ENCODE measurements at regions not wholly inside any gene's neighbourhood (a gene's known extent, or its start where the extent isn't known, plus 50 kb on each side); places are given as distances from the start of the nearest gene placed in this dataset.

- in situ Hi-C loops (cut with MboI; ENCODE audit: low pct_unique_long_range_greater_than_20kb, low sequenced_read_pairs, unreplicated experiment), result no loop called here
- DNase-seq (ENCODE audit: low spot score), result no peak
- TF ChIP-seq, protein P1, sequence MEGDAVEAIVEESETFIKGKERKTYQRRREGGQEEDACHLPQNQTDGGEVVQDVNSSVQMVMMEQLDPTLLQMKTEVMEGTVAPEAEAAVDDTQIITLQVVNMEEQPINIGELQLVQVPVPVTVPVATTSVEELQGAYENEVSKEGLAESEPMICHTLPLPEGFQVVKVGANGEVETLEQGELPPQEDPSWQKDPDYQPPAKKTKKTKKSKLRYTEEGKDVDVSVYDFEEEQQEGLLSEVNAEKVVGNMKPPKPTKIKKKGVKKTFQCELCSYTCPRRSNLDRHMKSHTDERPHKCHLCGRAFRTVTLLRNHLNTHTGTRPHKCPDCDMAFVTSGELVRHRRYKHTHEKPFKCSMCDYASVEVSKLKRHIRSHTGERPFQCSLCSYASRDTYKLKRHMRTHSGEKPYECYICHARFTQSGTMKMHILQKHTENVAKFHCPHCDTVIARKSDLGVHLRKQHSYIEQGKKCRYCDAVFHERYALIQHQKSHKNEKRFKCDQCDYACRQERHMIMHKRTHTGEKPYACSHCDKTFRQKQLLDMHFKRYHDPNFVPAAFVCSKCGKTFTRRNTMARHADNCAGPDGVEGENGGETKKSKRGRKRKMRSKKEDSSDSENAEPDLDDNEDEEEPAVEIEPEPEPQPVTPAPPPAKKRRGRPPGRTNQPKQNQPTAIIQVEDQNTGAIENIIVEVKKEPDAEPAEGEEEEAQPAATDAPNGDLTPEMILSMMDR (IDR thresholded peaks at IDR 0.05; ENCODE audit: extremely low read depth, insufficient read depth, missing control alignments), result no peak
Measured at GRCh38 chr1:37238364-37239224, 204.3 kb upstream of the GRIK3 start.

DNA sequence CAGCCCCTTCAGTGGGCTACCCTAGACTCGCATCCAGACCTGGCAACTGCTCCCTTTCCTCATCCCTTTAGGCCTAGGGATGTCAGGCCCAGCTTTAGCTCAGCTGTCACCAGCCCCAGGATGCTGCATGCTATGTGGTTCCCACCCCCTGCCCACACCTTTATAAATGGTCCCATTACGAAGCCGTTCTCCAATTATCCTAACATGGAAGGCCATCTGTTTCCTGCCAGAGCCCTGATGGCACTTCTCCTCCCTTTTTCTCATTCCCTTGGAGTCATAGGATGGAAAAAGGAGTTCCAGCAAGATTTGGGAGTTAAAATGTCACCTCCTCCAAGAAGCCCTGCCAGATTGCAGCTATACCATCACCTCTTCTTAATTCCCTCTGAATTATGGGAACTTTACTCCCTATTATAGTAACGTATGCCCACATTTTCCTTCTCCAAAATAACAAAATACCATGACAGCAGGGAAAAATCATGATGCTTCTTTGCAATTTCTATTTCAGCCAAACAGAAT, 205.0 kb upstream of the GRIK3 start:
- DNase-seq (ENCODE audit: low spot score), result no peak

DNA sequence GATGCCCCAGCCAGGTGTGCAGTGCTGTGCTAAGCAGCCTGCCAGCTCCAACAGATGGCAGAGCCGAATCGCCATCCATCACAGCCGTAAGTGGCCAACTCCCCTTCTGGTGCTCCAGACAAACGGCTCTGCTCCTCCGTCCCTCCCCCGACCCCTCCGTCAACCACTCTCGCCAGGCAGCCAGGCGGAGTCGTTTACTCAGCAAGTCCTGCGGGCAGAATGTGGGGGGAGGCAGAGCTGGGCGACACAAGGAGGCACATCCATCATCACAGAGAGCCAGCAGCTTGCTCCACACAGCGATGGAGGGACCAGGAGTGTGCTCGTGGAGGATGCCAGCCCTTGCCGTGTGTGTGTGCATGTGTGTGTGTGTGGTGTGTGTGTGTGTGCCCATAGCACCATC, 206.6 kb upstream of the GRIK3 start:
- in situ Hi-C loops (cut with MboI; ENCODE audit: low pct_unique_long_range_greater_than_20kb, low sequenced_read_pairs, unreplicated experiment), result no loop called here
- no peak for DNase-seq (ENCODE audit: low spot score)
- TF ChIP-seq, protein P1 (IDR thresholded peaks at IDR 0.05; ENCODE audit: extremely low read depth, insufficient read depth, missing control alignments), result no peak

More for the DNA sequence above, 205.0 kb upstream of the GRIK3 start:
- in situ Hi-C loops (cut with MboI; ENCODE audit: low pct_unique_long_range_greater_than_20kb, low sequenced_read_pairs, unreplicated experiment), result no loop called here
- TF ChIP-seq, protein P1 (IDR thresholded peaks at IDR 0.05; ENCODE audit: extremely low read depth, insufficient read depth, missing control alignments), result no peak

DNA sequence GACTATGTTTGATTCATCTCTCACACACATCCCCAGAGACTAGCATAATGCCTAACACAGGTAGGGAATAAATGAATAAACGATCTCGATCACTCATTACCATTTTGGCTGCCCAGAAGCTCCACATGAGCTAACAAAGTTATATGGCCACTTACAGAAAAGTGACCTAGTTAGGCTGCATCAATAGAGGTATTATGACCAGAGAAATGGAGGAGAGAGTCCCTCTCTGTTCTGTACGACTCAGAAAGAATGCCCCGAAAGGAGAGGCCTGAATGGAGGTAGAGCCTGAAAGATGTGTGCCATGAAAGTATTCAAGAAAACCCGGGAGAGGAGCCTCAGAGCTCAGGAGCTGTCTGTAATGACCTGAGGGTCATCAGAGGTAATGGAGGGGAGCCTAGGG, 208.2 kb upstream of the GRIK3 start:
- no peak for DNase-seq (ENCODE audit: low spot score)
- TF ChIP-seq, protein P1 (IDR thresholded peaks at IDR 0.05; ENCODE audit: extremely low read depth, insufficient read depth, missing control alignments), result no peak
- in situ Hi-C loops (cut with MboI; ENCODE audit: low pct_unique_long_range_greater_than_20kb, low sequenced_read_pairs, unreplicated experiment), result no loop called here

DNA sequence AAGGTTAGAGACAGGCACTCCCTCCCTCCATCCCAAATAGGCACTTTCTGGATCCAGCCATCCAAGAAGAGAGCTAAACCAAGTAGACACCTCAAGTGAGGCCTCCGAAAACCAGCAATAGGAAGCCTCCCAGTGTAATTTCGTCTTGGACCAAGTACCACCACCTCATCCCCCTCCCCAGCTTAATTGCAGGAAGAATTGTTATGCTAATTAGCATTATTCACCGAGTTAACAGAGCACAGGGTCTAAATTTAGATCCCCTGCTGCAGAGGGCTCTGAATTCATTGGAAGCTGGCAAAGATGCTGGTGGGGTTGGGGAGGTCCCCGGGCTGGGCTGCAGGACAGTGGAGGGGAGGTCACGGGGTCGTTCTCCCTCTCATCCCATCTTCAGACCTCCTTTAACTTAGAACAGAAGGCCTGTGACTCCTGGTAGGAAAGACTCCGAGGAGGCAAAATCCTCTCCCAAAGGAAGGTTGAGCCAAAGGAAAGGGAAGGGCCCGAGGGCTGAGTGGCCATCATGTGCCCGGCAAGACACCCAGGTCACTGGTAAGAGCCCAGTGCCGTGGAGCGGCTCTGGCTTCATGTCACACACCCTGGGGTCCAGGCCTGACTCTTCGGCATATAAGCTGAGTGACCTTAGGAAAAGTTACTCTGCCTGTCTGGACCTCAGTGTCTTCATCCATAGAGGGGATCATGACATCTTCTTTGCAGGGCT, 209.2 kb upstream of the GRIK3 start:
- no peak for DNase-seq (ENCODE audit: low spot score)
- TF ChIP-seq, protein P1 (IDR thresholded peaks at IDR 0.05; ENCODE audit: extremely low read depth, insufficient read depth, missing control alignments), result no peak
- in situ Hi-C loops (cut with MboI; ENCODE audit: low pct_unique_long_range_greater_than_20kb, low sequenced_read_pairs, unreplicated experiment), result no loop called here

GRCh38 chr1:37244083-37244480, 209.8 kb upstream of the GRIK3 start:
- TF ChIP-seq, protein P1 (IDR thresholded peaks at IDR 0.05; ENCODE audit: extremely low read depth, insufficient read depth, missing control alignments), result no peak
- no peak for DNase-seq (ENCODE audit: low spot score)
- in situ Hi-C loops (cut with MboI; ENCODE audit: low pct_unique_long_range_greater_than_20kb, low sequenced_read_pairs, unreplicated experiment), result no loop called here

Measured in GM13977 (cell line).